ENCODE measurements at regions not wholly inside any gene's neighbourhood (a gene's known extent, or its start where the extent isn't known, plus 50 kb on each side); places are given as distances from the start of the nearest gene placed in this dataset.
"Not testable (repeated sequence)": the region's sequence is repeated elsewhere in the genome, so short reads cannot be mapped to it uniquely, and the experiment has no call there.

GRCh38 chr18:34352385-34353163, 127.9 kb upstream of the NOL4 start:
- DNase-seq (ENCODE audit: low read depth in 3 of 3), result no peak

DNA sequence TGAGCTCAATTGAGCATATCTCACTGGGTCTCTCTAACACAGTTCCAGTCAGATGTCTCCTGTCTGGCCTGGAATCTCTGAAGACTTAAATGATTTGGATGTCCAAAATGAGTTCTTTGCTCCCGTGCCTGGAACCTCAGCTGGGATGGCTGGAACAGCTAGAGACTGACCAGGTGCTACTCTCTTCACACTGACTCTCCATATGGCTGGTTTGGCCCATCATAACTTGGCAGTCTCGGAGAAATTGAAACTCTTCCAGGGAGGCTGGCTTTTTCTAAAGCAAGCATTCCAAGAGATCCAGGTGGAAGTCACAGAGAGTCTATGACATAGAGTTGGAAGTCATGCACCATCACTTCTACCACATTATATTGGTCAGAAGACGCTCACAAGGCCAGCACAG, 129.6 kb upstream of the NOL4 start:
- DNase-seq (ENCODE audit: low read depth in 3 of 3), result no peak

DNA sequence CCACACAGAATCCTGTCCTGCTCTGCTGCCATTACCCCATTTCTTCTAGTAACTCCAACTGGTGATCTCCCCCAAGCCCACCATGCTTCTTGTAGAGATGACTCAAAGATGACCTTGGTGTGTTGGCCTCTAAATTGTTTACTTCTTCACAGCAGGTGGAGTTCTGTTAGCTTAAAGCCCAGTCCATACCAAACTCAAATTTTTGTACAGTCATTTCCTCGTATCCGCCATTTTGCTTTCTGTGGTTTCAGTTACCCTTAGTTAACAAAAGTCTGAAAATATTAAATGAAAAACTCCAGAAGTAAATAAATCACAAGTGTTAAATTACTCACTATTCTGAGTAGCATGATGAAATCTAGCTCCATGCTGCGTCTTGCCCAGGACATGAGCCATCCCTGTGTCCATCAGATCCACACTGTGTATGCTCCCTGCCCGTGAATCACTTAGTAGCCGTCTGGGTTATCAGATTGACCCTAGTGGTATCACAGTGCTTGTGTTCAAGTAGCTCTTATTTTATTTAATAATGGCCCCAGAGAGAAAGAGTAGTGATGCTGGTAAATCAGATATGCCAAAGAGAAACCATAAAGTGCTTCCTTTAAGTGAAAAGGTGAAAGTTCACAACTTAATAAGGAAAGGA, 133.3 kb upstream of the NOL4 start:
- no peak for DNase-seq (ENCODE audit: low read depth in 3 of 3)

DNA sequence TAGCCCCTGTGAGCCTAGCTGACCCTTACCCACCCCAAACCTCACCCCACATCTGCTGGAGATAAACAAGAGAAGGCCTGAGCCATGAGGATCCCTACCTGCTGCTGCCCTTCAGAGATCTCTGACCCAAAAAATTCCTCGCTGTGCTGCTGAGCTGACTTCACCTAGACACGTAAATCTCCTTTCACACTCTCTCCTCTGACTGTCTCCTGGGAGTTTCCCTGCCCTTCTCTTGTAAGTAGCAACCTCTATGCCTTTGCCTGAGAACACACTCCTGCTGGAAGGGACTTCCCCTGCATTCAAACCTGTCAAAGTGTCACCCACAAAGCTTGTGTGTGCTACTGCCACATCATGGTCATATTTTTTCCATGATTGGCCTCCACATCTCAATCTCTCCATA, 134.2 kb upstream of the NOL4 start:
- no peak for DNase-seq (ENCODE audit: low read depth in 3 of 3)

DNA sequence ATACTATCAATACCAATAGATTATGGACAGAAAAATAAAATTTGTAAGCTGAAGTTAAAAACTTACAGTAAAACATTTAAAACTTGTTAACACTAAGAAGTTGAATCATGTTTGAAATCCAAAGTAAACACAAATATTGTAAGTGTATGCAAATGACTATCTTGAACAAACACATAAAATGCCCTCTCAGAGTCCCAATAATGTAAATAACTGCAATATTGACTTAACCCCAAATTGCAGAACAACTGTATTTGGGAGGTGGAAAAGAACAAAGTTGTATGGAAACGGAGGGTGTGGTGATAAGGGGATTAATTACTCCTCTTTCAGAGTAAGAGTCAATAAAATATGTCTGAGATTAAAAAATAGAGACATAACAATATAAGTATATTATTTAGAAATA, 140.0 kb upstream of the NOL4 start:
- no peak for DNase-seq (ENCODE audit: low read depth in 3 of 3)

DNA sequence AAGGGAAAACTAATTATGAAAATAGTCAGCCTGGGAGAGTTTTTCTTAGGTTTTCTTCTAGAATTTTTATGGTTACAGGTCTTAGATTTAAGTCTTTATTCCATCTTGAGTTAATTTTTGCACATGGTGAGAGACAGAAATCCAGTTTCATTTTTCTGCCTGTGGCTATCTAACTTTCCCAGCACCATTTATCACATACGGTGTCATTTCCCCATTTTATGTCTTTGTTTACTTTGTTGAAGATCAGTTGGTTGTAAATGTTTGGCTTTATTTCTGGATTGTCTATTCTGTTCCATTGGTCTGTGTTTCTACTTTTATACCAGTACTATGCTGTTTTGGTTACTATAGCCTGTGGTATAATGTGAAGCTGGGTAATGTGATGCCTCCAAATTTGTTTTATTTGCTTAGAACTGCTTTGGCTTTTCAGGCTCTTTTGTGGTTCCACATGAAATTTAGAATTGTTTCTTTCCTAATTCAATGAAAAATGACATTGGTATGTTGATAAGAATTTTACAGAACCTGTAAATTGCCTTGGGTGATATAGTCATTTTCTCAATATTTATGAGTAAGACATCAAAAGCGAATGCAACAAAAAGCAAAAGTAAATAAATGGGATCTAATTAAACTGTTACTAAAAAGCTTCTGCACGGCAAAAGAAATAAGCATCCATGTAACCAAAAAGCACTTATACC, 146.1 kb upstream of the NOL4 start:
- DNase-seq (ENCODE audit: low read depth in 3 of 3), result no peak

GRCh38 chr18:34380326-34380725, 155.6 kb upstream of the NOL4 start:
- DNase-seq (ENCODE audit: low read depth in 3 of 3), result no peak

DNA sequence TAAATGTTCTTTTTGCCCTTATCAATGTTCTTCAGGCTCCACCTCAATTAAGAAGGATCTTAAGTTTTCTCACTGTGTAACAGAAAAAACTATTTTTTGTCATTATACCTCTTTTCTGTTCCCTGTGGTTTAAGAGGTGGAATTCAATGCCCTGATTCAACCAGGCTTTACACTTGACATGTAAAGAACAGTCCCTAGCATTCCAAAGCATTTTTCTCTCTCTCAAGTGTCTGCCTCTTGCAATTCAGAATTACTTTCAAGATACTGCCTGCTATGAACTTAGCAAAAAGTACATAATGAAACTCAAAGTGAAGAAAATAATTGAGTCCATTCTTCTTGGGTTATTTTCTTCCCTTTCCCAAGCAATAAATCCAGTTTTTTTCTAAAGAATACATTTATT, 160.6 kb upstream of the NOL4 start:
- no peak for DNase-seq (ENCODE audit: low read depth in 3 of 3)

GRCh38 chr18:34386803-34387202, 162.1 kb upstream of the NOL4 start:
- no peak for DNase-seq (ENCODE audit: low read depth in 3 of 3)

DNA sequence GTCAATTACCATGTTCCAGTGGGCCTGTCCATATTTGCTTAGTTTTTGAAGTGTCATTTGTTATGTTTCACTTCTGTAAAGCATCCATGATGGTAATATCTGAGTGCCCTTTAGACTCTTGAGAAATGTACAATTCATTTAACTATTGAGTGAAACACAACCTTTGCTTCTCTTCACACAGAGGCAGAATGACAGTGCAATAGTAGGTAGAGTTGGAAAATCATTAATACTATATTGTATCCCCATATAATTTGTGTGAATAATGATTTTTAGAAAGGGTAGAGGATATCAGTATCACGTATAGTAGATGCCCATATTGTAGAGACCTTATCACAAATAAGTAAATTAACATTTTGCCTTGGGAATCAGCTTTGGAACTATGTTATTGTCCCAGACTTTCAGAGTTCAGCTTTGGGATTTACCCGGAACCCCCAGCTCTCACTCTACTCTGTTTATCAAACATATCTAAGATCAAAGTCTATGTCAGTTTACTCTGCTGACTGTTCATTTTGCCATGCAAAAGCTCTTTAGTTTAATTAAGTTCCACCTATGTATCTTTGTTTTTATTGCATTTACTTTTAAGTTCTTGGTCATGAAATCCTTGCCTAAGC, 172.7 kb upstream of the NOL4 start:
- no peak for DNase-seq (ENCODE audit: low read depth in 3 of 3)

GRCh38 chr18:34399892-34400291, 175.2 kb upstream of the NOL4 start:
- DNase-seq (ENCODE audit: low read depth in 3 of 3), result no peak

GRCh38 chr18:34400834-34401233, 176.1 kb upstream of the NOL4 start:
- DNase-seq (ENCODE audit: low read depth in 3 of 3), result no peak

DNA sequence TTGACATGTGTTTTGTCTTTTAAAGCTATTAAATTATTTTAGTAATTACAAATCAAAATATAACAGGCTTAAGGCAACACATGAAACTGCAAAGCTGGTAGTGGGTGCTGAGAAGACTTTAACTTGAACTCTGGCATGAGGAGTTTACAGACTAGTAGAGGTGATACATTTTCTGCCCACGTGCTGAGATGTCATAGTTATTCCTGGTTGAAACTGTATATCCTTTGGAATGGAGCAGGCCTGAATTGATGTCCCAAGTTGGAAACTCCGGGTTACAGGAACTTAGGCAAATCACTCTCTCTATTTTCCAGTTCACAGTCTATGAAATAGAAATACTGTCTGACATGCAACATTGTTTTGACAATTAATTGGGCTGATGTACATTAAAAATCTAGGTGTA, 177.1 kb upstream of the NOL4 start:
- DNase-seq (ENCODE audit: low read depth in 3 of 3), result no peak

DNA sequence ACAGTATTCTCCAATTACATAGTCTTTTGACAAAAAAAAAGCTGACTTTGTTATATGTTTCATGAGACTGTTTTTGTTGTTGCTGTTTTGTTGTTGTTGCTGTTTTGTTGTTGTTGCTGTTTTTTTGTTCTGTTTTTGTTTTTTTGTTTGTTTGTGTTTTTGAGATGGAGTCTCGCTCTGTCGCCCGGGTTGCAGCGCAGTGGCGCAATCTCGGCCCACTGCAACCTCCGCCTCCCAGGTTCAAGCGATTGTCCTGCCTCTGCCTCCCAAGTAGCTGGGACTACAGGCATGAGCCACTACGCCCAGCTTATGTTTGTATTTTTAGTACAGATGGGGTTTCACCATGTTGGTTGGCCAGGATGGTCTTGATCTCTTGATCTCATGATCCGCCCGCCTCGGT, 182.8 kb upstream of the NOL4 start:
- DNase-seq (ENCODE audit: low read depth in 3 of 3), result not testable (repeated sequence)

GRCh38 chr18:34411952-34412351, 187.2 kb upstream of the NOL4 start:
- no peak for DNase-seq (ENCODE audit: low read depth in 3 of 3)

DNA sequence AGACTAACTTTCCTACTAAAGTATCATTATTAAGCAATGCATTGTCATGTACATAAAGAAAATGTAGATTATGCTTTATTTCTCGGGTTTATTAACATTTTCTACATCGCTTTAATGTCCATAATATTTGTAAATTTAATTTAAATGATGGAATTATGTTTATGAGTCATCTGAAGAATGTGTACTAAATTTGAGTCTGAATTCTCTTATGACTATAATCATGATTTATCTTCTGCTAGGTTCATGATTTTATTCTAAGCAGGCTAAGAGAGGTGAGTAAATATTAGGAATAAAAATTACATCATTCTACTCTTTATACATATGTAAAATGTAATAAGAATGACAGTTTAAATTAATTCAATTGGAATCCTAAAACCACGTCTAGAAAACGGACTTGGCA, 206.3 kb upstream of the NOL4 start:
- DNase-seq (ENCODE audit: low read depth in 3 of 3), result no peak

- DNase-seq (ENCODE audit: low read depth in 3 of 3), result no peak
These were observed 219.9 kb upstream of the NOL4 start for GRCh38 chr18:34444622-34445021.

DNA sequence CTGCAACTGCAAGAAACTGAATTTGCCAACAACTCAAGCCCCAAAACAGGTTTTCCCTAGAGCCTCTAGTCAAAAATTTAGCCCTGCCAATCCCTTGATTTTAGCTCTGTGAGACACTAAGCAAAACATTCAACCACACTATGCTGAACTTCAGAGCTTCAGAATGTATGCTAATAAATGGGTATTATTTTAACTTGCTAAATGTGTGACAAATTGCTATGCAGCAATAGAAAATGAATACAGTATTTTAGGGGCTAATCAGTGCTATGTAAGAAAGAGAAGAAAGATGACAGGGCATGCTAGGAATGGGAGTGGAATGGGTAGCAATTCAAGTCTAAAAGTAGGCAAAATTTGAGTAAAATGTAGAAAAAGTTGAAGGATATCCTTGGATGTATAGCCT, 223.9 kb upstream of the NOL4 start:
- DNase-seq (ENCODE audit: low read depth in 3 of 3), result no peak

DNA sequence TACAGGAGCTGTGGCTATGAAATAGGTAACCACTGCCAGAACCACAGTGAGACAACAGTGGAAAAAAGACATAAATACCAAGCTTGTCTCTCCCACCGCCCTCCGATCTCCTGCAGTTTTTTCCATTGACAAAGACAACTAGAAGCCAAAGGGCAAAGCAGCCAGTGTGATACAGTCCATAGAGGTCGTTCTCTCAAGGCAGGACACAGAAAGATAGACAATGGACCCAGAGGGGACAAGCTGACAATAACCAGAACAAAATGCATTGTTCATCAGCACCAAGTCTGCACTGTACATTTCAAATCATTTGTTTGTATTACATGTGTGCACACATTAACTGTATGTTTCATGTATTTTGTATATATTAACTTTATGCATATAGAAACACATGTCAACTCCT, 233.0 kb upstream of the NOL4 start:
- no peak for DNase-seq (ENCODE audit: low read depth in 3 of 3)

DNA sequence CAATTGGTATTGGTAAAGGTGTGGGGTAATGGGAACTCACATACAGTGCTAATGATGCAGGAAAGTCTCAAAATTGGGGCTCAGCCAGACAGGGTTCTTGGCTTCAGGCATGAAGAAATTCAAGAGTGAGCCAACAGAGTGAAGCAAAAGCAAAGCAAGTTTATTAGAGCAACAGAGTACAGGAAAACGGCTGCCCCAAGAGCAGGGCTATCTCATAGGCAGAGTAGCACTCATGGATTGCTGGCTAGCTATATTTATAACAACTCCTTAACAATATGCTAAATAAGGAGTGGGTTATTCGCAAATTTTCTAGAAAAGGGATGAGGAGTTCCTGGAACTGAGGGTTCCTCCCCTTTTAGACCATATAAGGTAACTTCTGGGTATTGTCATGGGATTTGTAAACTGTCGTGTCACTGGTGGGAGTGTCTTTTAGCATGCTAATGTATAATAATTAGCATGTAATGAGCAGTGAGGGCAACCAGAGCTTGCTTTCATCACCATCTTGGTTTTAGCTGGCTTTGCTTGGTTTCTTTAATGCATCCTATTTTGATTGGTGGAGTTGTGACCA, 233.8 kb upstream of the NOL4 start:
- DNase-seq (ENCODE audit: low read depth in 3 of 3), result no peak

DNA sequence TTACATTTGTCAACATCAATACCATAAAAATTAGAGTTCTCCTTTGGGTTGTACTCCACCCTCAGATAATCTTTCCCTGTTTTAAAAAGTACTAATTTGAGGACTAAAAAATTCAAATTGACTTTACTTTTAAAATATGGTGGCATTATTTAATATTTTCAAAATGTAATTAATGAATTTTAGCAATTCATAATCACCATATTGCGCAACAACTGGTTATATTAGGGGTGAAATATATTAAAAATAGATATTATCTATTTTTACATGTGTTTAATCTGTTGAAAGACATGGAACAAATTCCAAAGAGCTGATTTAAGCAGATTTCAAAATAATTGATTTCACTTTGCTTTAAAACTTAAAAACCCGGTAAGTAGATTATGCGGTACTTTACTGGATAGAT, 236.6 kb upstream of the NOL4 start:
- DNase-seq (ENCODE audit: low read depth in 3 of 3), result no peak

DNA sequence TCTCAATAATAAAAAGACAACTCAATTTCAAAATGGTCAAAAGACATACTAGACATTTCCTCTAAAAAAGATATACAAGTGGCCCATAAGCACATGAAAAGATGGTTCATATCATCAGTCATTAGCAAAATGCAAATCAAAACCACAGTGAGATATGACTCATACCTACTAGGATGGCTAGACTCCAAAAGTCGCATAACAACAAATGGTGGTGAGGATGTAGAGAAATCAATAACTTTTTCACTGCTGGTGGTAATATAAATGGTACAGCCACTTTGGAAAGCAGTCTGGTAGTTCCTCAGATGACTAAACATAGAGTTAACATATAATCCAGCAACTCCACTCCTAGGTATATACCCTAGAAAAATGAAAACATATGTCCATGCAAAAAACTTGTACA, 242.3 kb upstream of the NOL4 start:
- no peak for DNase-seq (ENCODE audit: low read depth in 3 of 3)
